ENCODE measurements at regions not wholly inside any gene's neighbourhood (a gene's known extent, or its start where the extent isn't known, plus 50 kb on each side); places are given as distances from the start of the nearest gene placed in this dataset.
"Not testable (repeated sequence)": the region's sequence is repeated elsewhere in the genome, so short reads cannot be mapped to it uniquely, and the experiment has no call there.

- not testable (repeated sequence) for DNase-seq
Measured at GRCh38 chr16:16625140-16625539, 246.2 kb downstream of the NPIPA7 start.

DNA sequence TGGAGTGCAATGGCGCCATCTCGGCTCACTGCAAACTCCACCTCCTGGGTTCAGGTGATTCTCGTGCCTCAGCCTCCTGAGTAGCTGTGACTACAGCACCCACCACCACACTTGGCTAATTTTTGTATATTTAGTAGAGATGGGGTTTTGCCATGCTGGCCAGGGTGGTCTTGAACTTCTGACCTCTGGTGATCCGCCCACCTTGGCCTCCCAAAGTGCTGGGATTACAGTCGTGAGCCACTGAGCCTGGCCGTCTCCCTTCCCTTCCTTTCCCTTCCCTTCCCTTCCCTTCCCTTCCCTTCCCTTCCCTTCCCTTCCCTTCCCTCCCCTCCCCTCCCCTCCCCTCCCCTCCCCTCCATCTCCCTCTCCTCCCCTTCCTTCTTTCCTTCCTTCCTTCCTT, 248.9 kb downstream of the NPIPA7 start:
- DNase-seq: not testable (repeated sequence)

DNA sequence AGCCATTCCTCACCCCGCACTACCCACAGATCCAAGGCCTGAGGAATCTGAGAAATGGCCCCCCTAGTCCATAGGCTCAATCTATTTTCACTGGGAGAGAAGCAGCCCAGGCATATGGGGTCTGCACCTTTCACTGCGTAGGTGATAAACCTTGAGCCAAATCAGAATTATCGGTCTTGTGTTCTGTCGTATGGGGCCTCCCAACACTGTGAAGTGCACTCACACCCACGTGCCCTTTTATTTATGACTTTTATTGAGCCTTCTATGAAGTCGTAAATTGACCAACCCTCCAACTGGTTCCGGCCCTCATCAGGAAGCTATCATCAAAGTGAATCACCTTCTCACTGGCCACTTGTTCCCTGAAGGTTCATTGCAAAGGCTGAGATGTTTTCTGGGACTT, 259.3 kb downstream of the NPIPA7 start:
- DNase-seq: not testable (repeated sequence)

- not testable (repeated sequence) for DNase-seq
Measured at GRCh38 chr16:16638714-16639113, 259.8 kb downstream of the NPIPA7 start.

GRCh38 chr16:16643828-16644227, 264.9 kb downstream of the NPIPA7 start:
- not testable (repeated sequence) for DNase-seq

DNA sequence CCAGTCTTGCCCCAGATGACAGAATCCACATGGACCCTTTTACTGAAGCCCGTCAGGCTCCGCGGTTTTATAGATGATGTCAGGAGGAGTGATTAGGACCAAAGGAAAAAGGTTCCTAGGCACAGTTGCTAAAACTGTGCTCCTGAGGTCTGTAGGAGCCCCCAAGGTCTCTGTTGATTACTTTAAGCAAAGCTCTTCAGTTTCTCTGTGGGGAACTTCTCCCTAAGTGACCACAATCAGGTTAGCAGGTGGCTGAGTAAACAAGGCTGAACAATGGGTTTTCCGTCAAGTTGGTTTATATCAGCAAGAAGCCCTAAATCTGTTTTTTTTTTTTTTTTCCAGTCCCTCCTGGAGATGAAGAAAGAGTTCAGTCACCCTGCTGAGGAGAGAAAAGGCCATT, 269.1 kb downstream of the NPIPA7 start:
- not testable (repeated sequence) for DNase-seq

DNA sequence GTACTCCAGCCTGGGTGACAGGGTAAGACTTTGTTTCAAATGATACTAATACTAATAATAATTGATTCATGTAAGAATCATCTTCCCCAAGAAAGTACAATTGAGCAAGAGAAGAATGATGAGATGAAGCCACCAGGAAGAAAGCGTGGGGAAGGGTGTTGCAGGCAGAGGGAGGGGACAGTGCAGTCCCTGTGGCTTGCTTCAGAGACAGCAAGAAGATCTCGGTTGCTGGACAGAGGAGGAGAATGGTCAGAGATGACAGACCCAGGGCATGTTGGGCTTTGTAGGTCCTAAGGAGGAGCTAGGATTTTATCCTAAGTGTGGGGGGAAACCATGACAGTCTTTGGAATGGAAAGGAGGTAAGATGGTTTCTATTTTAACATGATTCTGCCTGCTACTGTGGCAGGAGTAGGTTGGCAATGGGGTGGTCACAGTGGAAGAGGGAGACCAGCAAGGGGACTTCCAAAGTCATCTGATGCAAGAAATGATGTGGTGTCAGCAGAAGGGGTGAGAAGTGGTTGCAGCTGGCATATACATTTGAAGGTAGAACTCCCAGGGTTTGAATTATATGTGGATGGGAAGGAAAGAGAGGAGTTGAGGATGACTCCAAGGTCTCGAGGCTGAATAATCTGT, 293.4 kb downstream of the NPIPA7 start:
- DNase-seq: not testable (repeated sequence)

DNA sequence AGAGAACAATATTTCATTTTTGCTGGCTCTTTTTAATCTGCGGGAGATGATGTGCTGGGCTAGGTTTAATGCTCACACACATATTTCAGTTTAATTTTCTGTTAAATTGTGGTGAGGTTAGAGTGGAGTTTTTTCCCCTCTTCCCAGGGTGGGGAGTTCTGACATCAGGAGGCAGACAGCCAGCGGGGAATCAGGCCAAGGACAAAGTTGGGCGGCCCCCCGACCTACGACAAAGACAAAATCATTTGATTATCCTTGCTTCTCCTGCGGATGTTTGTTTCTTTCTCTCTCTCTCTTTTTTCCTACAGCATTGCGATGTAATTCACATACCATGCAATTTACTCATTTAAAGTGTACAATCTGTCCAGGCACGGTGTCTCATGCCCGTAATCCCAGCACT, 295.9 kb downstream of the NPIPA7 start:
- not testable (repeated sequence) for DNase-seq

- DNase-seq: not testable (repeated sequence)
Measured at GRCh38 chr16:16721849-16722248, 342.9 kb downstream of the NPIPA7 start.

GRCh38 chr16:16722666-16723065, 343.7 kb downstream of the NPIPA7 start:
- not testable (repeated sequence) for DNase-seq

- not testable (repeated sequence) for DNase-seq
Measured at GRCh38 chr16:16723819-16724519, 345.0 kb downstream of the NPIPA7 start.

- not testable (repeated sequence) for DNase-seq
Measured at GRCh38 chr16:16727048-16727447, 348.1 kb downstream of the NPIPA7 start.

DNA sequence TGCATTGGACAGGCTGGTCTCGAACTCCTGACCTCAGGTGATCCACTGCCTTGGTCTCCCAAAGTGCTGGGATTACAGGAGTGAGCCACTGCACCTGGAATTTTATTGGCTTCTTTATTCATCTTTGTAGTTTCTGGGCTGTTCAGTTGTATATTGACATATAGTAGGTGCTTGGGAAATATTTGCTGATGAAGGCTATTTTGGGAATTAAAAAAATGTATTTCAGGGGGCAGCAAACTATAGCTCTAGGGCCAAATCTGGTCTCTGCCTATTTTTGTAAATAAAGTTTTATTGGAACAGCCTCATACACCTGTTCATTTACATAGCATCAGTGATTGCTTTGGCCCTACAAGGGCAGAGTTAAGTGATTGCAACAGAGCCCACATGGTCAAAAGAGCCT, 363.6 kb downstream of the NPIPA7 start:
- DNase-seq: not testable (repeated sequence)

- not testable (repeated sequence) for DNase-seq
Measured at GRCh38 chr16:16754992-16755667, 376.2 kb downstream of the NPIPA7 start.

GRCh38 chr16:16763449-16763848, 384.5 kb downstream of the NPIPA7 start:
- no peak for DNase-seq

- not testable (repeated sequence) for DNase-seq
Measured at GRCh38 chr16:16770717-16771116, 391.8 kb downstream of the NPIPA7 start.

- no peak for DNase-seq
Measured at GRCh38 chr16:16774389-16774788, 395.4 kb downstream of the NPIPA7 start.

DNA sequence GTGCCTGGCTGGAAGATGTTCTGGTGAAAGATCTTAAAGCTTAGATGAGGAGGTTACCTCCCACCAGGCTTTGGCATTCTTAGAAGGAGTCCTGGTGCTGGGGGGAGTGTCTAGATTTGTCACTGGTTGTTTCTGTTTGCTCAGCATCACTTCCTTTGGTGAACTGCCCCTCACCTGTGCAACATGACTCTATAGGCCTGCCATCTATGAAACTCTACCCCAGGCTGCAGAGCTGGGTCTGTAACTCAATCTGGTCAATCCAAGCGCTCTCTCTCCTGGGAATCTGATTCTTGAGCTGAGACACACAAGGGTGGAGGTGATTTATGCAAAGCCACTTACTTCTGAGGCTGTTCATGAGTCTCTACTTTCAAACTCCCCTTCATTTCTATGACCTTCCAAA, 399.4 kb downstream of the NPIPA7 start:
- DNase-seq: no peak

DNA sequence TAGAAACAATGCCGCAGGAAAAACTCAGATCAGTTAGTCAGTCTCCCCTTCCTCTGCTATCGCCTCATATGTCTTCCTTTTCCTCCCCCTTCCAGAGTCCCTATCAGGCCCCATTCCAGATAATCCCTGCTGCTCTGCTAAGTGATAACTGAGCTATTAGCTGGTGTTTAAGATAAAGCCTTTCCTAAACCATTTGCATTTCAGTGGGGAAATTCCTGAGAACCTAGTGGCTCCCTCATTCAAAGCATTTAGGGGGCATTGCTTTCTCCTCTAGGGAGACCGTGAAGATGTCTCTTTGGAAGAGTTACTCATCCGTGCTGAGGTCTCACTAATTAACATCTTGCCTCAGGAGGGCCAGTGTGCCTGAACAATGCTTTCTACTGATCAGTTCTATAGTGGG, 401.6 kb downstream of the NPIPA7 start:
- no peak for DNase-seq

GRCh38 chr16:16782153-16782552, 403.2 kb downstream of the NPIPA7 start:
- DNase-seq: no peak

GRCh38 chr16:16788004-16788403, 409.1 kb downstream of the NPIPA7 start:
- DNase-seq: no peak

DNA sequence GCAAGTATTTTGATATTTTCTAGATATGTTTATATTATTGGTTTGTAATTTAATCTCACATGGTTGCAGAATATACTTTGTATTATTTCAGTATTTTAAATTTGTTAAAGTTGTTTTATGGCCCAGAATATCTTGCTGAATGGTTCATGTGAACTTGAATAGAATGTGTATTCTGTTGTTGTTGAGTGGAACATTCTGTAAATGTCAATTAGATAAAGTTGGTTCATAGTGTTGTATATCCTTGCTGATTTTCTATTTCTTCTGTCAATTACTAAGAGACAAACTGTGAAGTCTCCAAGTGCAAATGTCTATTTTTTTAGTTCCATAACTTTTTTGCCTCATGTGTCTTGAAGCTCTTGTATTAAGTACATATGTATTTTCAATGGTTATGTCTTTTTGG, 411.7 kb downstream of the NPIPA7 start:
- no peak for DNase-seq

- DNase-seq: no peak
Measured at GRCh38 chr16:16791051-16791450, 412.1 kb downstream of the NPIPA7 start.

DNA sequence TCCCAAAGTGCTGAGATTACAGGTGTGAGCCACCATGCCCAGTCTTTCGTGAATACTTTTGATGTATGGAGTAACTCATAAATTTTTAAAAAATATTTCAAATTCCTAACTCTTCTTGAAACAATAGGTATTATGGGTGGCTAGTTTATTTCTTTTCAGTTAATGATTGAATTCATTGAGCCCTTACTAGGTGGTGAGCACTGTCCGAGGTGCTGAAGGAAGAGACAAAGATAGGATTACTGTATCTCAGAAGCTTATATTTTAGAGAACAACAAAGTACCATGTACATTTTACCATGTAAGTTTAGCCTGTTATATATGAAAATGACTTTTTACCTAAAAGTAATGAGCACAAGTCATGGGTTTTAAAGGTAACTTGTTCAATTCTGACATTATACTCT, 418.3 kb downstream of the NPIPA7 start:
- DNase-seq: peak; percentile 3

Data from hematopoietic multipotent progenitor cell treated with erythropoietin and hydrocortisone succinate and interleukin-3 and kit ligand, for 8 days (in vitro differentiated cells).